Sigmoid colon (tissue), 6 donors: ENCODE measurements at regions not wholly inside any gene's neighbourhood (a gene's known extent, or its start where the extent isn't known, plus 50 kb on each side); places are given as distances from the start of the nearest gene placed in this dataset.

Experiments used
- DNase-seq: peaks from one replicate; pipeline ENCODE4 v3.0.0-alpha.2; 2019
- H3K27ac ChIP-seq, 4 donors: fragments of 200-600 bp; sonication (generic); one replicate each; pipeline ENCODE4 v1.5.1; 2016 to 2019; ENCODE audit warnings: mild to moderate bottlenecking in 1 of 4
- H3K27me3 ChIP-seq, 3 donors: fragments of 200-600 bp; sonication (generic); one replicate each; pipeline ENCODE4 v1.5.1; 2019; ENCODE audit warnings: mild to moderate bottlenecking in 1 of 3
- H3K36me3 ChIP-seq, 4 donors: fragments of 200-600 bp; sonication (generic); one replicate each; pipeline ENCODE4 v1.5.1; 2016 to 2019
- H3K4me1 ChIP-seq, 4 donors: fragments of 200-600 bp; sonication (generic); one replicate each; pipeline ENCODE4 v1.5.1; 2017 to 2019
- H3K4me3 ChIP-seq, 4 donors: fragments of 200-600 bp; sonication (generic); one replicate each; pipeline ENCODE4 v1.5.1; 2017 to 2019; ENCODE audit warnings: mild to moderate bottlenecking in 2 of 4, moderate library complexity in 1 of 4
- H3K9me3 ChIP-seq, 4 donors: fragments of 200-600 bp in 3 of 4; sonication (generic) in 3 of 4; one replicate each; pipeline versions ENCODE4 v1.5.1 to v1.6.1; 2013 to 2019
- CTCF ChIP-seq, 4 experiments: fragments of 450-650 bp in 3 of 4; fragments of 200-600 bp in 1 of 4; IDR thresholded peaks; one replicate each; pipeline ENCODE4 v1.5.1; 2016 to 2019; ENCODE audit warnings: antibody characterized with exemption in 4 of 4, mild to moderate bottlenecking in 3 of 4, moderate library complexity in 2 of 4
- EP300 ChIP-seq, 4 donors: sonication (generic); formaldehyde crosslinking; IDR thresholded peaks; one replicate each; pipeline ENCODE4 v1.6.1; 2017; ENCODE audit warnings: antibody characterized with exemption in 4 of 4
- POLR2A ChIP-seq, 2 donors: fragments of 450-650 bp; IDR thresholded peaks; one replicate each; pipeline ENCODE4 v1.6.1; 2016; ENCODE audit warnings: antibody characterized with exemption in 2 of 2, mild to moderate bottlenecking in 2 of 2, moderate library complexity in 2 of 2
- POLR2AphosphoS5 ChIP-seq, 4 donors: sonication (generic); formaldehyde crosslinking; IDR thresholded peaks; one replicate each; pipeline ENCODE4 v1.6.1; 2017; ENCODE audit warnings: antibody characterized with exemption in 4 of 4
- WGBS, 2 donors: extraction: QIAGEN DNeasy Blood & Tissue Kit; methylation state at CpG; one replicate each; pipeline ENCODE4 v1.1.7; 2013; 5-methylcytosine and 5-hydroxymethylcytosine counted together
- intact Hi-C: fragments of 100-400 bp; cut with DNase I; formaldehyde crosslinking; loops from one replicate; pipeline ENCODE4 v1.15.1; 2023
- donor health status: healthy with polysubstance abuse.
- donor health status: healthy.

GRCh38 chr1:219020386-219020785 lies 153.3 kb upstream of the LYPLAL1 start:
- Histone ChIP-seq H3K9me3 (no peaks in the 10 kb centered on the region), H3K4me1 (no peaks in the 10 kb centered on the region), H3K4me3 (no peak overlapping the region), H3K36me3 (no peaks in the 10 kb centered on the region), H3K27me3 (no peaks in the 10 kb centered on the region), H3K27ac (no peak overlapping the region)
- WGBS, 2 donors = 76 to 83% methylated on average over 2 of the region's 2 CpGs
- intact Hi-C loops = no loop called here
- TF ChIP-seq POLR2AphosphoS5 (IDR thresholded peaks at IDR 0.05) (no peak), POLR2A (IDR thresholded peaks at IDR 0.05) (no peak), CTCF (IDR thresholded peaks at IDR 0.05) (no peak), EP300 (IDR thresholded peaks at IDR 0.05) (no peak)
- no peak for DNase-seq

DNA sequence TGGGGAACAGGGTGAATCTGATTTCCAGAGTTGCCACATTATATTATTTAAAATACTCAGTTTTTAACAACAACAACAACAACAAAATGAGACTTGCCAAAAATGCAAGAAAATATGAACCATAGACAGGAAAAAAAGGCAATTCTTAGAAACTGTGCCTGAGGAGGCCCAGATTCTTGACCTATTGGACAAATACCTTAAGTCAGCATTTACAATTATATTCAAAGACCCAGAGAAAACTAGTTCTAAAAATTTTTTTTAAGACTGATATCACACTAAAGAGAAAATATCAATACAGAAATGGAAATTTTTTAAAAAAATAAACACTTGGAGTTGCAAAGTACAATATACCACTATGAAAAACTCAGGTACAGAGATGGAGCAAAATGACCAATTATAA lies 152.8 kb upstream of the LYPLAL1 start:
- intact Hi-C loops = no loop called here
- Histone ChIP-seq H3K9me3 (no peaks in the 10 kb centered on the region), H3K27ac (no peak overlapping the region), H3K4me3 (no peak overlapping the region), H3K27me3 (no peaks in the 10 kb centered on the region), H3K36me3 (no peaks in the 10 kb centered on the region), H3K4me1 (no peaks in the 10 kb centered on the region)
- TF ChIP-seq EP300 (IDR thresholded peaks at IDR 0.05) (no peak), CTCF (IDR thresholded peaks at IDR 0.05) (no peak), POLR2A (IDR thresholded peaks at IDR 0.05) (no peak), POLR2AphosphoS5 (IDR thresholded peaks at IDR 0.05) (no peak)
- no peak for DNase-seq

DNA sequence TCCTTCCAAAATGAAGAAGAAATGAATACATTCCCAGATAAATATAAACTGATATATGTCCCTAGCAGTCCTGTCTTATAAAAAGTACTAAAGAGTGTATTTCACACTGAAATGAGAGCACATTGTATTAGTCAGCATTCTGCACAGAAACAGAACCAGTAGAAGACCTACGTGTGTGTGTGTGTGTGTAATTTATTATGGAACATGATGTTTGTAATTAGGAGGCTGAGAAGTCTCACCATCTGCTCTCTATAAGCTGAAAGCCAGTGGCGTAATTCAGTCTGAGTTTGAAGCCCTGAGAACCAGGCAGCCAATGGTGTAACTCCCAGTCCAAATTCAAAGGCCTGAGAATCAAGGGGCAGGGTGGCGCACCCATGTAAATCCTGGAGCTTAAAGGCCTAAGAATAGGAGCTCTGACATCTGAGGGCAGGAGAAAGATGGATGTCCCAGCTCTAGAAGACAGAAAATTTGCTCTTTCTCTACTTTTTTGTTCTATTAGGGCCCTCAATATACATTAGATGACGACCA lies 146.5 kb upstream of the LYPLAL1 start:
- Histone ChIP-seq H3K4me1 (no peaks in the 10 kb centered on the region), H3K27ac (no peak overlapping the region), H3K9me3 (no peaks in the 10 kb centered on the region), H3K4me3 (no peak overlapping the region), H3K36me3 (no peaks in the 10 kb centered on the region), H3K27me3 (no peaks in the 10 kb centered on the region)
- no peak for TF ChIP-seq POLR2AphosphoS5 (IDR thresholded peaks at IDR 0.05)
- TF ChIP-seq POLR2A (IDR thresholded peaks at IDR 0.05) = no peak
- WGBS, 2 donors = 79 to 80% methylated on average over 4 of the region's 4 CpGs
- intact Hi-C loops = no loop called here
- no peak for DNase-seq

- Histone ChIP-seq H3K9me3 (no peaks in the 10 kb centered on the region), H3K4me1 (no peaks in the 10 kb centered on the region), H3K4me3 (no peak overlapping the region), H3K27me3 (no peaks in the 10 kb centered on the region), H3K27ac (no peak overlapping the region), H3K36me3 (no peaks in the 10 kb centered on the region)
- DNase-seq = no peak
- intact Hi-C loops = no loop called here
- no peak for TF ChIP-seq CTCF (IDR thresholded peaks at IDR 0.05)
- TF ChIP-seq EP300 (IDR thresholded peaks at IDR 0.05) = no peak
These were observed 141.9 kb upstream of the LYPLAL1 start for GRCh38 chr1:219031809-219032208.

- no peak overlapping the region for H3K27ac ChIP-seq
- no peak for DNase-seq
- no peak for TF ChIP-seq POLR2A (IDR thresholded peaks at IDR 0.05)
- TF ChIP-seq POLR2AphosphoS5 (IDR thresholded peaks at IDR 0.05) = no peak
- no peak for TF ChIP-seq EP300 (IDR thresholded peaks at IDR 0.05)
- TF ChIP-seq CTCF (IDR thresholded peaks at IDR 0.05) = no peak
- H3K36me3 ChIP-seq = no peaks in the 10 kb centered on the region
- no peak overlapping the region for H3K4me3 ChIP-seq
- H3K4me1 ChIP-seq = peaks cover 0 to 5% (median 0%) of the 10 kb centered on the region in 4 donors
- no peaks in the 10 kb centered on the region for H3K9me3 ChIP-seq
- no peaks in the 10 kb centered on the region for H3K27me3 ChIP-seq
- intact Hi-C loops = no loop called here
- 78 to 80% methylated on average over 2 of the region's 2 CpGs for WGBS, 2 donors
These were observed 135.3 kb upstream of the LYPLAL1 start for GRCh38 chr1:219038398-219038797.
